GM19023 (cell line): ENCODE measurements at regions not wholly inside any gene's neighbourhood (a gene's known extent, or its start where the extent isn't known, plus 50 kb on each side); places are given as distances from the start of the nearest gene placed in this dataset.

Source experiments
- ATAC-seq: cut with Tn5 transposase; IDR thresholded peaks from one replicate; pipeline ENCODE4 v1.9.1; 2021; ENCODE audit warnings: mild to moderate bottlenecking, moderate library complexity; ENCODE audit not compliant: unreplicated experiment

DNA sequence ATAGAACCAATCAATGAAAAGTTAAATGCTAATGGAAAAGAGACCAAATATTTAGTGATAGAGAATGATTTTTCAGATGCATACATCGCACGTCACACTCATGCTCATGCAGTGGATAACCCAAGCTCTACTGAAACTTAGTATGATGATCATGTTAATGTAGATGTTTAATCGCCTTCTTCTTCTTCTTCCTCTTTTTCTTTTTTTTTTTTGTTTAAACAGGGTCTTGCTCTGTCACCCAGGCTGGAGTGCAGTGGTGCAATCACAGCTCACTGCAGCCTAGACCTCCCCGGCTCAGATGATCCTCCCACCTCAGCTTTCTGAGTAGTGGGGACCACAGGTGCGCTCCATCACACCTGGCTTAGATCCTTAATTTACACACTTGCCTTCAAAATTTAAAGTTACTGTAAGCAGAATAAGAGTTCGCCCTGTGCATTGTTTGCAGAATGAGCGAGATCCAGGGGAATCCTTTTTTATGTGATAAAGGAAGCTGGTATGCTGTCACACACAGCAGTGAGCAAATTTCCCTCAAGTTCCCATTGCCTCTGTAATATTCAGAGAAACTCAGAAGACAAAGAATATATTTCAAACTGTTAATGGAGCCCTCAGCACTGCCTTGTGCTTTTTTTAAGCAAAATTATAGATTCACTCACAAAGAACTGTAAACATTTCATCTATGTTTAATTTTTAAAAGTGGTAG is 194.2 kb upstream of the SGK1 start:
- no peak for ATAC-seq

DNA sequence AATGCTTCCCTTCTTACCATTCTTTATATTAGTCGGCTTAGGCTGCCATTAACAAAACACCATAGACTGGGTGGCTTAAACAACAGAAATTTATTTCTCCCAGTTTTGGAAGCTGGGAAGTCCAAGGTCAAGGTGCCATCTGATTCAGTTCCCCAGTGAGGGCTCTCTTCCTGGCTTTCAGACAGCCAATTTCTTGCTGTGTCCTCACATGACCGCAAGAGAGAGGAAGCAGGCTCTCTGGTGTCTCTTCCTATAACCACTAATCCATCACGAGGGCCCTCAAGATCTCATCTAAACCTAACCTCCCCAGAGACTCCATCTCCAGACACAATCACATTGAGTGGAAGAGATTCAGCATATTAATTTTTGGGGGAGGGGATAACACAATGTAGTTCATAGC is 193.0 kb upstream of the SGK1 start:
- ATAC-seq = no peak

DNA sequence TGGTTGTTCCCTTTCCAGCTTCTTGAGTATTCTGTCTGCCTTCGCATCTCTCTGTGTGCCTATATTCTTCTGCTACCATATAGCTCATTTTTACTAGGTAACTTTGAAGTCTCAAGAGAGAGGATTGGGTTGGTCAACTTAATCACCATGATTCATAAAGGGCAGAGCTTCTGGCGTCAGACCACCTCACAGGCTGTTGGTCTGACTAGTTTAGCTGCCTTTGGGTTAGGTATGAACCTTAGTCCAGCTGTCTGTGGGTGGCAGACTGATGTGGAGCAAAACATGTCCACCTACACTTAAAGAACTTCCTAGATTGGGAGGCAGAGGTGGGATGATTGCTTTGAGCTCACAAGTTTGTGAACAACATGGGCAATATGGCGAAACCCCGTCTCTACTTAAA is 192.2 kb upstream of the SGK1 start:
- no peak for ATAC-seq

DNA sequence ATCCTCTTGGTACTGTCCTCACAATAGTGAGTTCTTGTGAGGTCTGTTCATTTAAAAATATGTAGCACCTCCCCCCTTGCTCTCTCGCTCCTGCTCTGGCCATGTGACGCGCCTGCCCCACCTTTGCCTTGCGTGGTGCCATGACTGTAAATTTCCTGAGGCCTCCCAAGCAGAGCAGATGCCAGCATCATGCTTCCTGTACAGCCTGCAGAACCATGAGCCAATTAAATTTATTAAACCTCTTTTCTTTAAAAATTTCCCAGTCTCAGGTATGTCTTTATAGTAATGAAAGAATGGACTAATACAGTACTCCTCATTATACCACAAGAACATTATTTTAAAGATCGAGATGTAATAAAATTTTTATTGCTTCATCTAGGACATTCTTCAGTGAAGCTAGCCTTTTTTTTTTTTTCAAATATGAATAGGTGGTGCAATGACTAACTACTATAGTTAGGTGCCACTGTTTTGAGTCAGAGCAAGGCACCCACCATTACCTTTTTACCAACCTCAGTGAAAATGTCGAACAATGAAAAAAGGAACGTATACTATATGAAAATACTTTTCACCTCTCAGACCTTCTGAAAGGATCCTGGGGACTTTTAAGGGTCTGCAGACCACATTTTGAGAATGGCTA is 191.1 kb upstream of the SGK1 start:
- no peak for ATAC-seq

DNA sequence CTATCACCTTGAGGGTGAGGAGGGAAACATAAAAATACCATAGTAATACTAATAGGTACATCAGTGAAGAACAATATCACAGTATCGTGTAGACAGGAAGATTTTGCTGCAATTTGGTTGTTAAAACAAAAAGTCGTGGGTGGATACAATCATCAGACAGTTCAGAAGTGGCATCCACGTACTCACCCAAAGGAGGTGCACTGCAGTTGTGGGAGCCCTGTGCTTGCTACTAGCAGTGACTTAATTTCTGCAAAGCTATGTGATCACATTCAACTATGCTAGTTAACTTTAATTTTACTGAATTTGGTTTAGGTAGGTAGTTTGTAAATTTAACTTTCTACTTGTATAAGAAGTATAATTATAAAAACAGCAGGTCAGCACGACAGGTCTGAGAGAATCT is 188.2 kb upstream of the SGK1 start:
- ATAC-seq = no peak

DNA sequence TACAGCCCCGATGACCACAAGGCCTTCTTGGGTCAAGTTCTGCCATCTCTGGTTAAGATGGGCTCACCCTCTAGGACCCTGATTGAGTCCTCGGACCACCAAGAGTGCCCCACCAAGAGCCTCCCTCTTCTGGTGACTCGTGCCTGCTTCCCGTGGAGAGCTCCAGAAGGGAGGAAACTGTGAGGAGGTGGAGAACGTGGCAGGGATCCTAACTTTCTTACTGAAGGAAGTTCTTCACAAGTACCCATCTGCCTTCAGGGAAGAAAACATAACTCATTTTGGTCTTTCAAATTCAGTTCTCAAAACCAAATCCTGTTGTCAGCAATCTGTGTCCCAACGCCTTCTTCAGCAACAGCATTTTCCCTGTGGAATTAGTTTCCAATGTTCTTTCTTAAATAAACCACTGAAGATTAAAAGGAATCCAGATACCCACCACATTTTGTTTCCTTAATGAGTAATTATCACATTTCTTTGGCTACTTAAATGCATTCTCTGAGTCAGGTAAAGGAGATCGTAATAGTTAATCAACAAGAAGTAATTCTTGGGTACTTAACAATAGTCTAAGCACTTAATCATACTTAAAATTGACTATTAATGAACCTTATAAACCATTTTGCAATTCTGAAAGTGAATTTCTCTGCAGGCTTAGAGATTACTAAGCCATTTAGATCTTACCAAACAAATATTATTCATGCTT is 185.8 kb upstream of the SGK1 start:
- no peak for ATAC-seq

DNA sequence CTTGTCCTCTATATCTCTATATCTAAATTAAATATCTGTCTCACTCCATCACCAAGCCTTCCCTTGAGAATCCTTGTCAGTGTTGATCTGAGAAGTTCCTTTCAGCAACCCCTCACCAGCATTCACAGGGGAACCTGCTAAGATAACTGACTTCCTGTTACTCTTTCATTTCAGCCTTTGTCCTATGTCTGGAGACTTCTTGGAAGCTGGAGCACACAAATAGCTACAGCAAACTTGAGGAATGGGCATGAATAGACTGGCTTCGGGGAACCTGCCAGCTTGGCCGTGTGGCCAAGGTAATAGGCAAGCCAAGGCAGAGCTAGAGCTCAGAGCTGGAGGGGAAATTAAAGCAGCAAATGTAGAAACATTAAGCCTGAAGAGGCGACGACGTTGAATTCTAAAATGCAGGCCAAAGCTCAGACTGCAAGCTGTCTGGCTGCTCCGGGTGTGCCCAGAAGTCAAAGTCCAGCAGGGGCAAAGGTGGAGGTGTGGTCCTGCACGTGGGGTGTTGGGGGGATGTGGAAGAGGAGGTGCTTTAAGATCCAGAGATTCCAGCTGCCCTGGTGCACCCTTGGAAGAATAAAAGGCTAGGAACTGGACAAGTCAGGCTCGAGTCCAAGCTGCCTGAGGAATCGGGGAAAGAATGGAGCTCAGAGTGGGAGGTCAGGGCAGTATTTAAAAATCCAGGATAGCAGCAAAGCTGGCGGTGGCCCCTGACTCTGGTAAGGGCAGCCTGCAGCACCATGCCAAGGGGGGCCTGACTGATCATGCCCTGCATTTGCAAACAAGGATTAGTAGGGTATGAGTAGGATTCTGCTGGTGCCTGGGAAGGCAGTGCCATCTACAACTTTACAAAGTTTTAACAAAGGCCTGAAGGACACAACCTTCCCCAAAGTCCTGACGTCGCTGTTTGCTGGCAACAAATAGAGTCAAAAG is 185.0 kb upstream of the SGK1 start:
- ATAC-seq = no peak

DNA sequence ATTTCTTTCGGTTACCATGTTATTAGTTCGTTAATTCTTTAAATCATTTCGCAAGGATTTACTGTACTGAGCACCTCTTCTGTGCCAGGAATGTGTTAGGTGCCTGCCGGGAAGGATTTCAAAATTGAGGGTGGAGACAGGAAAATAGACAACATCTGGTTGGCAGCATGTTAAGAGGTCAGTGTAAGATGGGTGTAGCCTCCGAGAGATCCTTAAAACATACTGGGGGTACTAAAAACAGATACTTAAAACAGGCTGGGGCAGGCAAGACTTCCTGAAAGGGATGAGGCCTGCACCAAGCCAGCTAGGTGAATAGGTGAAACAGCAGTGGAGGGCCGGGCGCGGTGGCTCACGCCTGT is 178.0 kb upstream of the SGK1 start:
- no peak for ATAC-seq

DNA sequence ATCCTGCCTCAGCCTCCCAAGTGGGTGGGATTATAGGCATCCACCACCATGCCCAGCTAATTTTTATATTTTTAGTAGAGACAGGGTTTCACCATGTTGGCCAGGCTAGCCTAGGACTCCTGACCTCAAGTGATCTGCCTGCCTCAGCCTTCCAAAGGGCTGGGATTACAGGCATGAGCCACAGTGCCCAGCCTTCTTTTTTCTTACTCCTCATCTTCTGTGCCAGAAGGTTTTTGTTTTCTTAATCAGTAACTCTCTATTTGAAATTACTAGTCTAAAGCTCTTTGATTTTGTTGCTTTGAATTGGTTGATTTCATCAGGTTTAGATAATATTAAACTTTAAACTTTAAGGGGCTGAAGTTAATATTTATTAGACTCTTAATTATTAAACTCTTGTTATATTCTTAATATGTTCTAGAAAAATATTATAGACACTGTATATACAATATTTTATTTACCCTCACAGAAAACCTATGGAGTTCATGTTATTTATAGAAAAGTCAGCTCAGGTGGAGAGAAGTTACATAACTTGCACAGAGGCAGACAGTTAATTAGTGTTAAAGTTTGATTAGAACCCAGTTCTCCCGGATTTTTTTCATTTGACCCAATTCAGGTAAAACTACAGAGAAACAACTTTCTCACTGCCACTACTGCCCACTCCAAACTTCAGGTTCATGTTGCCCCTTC is 177.4 kb upstream of the SGK1 start:
- no peak for ATAC-seq

DNA sequence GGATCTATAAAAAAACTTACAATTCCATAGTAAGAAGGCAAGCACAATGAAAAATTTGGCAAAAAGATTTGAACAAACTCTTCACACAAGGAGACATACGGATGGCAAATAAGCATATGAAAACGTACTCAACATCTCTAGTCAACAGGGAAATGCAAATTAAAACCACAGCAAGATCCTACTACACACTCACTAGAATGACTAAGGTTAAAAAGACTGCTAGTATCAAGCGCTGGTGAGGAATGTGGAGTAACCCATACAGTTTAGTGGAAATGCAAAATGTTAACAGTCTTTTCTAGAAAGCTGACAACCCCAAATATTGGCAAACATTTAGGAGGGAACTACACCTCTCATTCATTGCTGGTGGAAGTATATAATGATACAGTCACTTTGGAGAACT is 175.9 kb upstream of the SGK1 start:
- no peak for ATAC-seq

DNA sequence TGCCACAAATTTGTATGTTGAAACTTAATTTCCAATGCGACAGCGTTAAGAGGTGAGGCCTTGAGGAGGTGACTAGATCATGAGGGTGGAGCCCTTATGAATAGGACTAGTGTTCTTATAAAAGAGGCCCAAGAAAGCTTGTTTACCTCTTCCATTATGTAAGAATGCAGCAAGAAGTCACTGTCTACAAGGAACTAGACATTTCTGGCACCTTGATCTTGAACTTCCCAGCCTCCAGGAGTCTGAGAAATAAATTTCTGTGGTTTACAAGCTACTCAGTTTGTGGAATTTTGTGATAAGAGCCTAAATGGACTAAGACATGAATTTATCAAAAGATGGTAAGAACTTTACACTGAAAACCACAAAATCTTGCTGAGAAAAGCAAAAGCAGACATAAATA is 173.6 kb upstream of the SGK1 start:
- no peak for ATAC-seq

DNA sequence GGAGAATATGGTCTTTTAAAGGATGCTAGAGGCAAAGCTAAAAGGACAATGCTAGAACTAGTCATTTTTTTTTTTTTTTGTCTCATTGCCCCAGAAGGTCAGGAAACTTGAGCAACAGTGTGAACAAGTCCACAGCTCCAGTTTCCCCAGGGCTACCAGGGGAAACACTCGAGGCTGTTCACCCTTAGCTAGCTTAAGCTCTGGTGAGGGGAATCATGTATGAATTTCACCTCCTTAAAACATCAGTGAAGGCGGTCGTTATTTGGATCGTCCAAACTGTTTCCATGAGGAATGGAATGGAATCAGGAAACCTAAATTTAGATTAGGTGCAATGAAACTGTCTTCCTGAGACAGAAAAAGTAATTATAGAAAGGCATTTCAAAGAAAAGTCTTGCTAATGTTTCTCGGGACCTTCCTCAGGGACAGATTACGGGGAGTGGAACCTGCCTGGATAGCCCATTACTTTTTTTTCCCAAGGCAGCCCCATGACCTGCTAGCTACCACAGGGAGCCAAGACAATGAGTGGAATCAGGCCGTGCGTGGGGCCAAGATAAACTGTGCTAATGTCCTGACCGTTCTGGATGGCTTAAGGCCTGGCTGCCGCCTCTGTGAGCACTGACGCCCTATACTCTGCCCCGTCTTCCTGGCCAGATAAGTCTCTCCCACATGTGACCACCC is 164.8 kb upstream of the SGK1 start:
- ATAC-seq = no peak

DNA sequence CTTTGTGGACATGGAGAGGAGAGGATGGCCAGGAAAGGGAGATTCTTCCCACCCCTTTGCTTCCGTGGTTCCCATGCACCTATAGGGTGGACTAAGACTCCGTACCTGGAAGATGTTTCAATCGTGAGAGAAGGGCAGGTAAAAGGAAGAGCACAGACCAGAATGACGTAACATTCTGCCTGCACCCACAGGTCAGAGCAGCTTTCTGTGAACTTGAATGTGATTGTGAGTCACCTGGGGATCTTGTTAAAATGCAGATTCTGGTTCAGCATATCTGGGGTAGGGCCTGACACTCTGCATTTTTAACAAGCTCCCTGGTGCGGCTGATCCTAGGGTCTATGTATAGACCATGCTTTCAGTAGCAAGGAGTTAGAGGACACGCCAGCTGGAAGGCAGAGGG is 164.1 kb upstream of the SGK1 start:
- ATAC-seq = no peak

DNA sequence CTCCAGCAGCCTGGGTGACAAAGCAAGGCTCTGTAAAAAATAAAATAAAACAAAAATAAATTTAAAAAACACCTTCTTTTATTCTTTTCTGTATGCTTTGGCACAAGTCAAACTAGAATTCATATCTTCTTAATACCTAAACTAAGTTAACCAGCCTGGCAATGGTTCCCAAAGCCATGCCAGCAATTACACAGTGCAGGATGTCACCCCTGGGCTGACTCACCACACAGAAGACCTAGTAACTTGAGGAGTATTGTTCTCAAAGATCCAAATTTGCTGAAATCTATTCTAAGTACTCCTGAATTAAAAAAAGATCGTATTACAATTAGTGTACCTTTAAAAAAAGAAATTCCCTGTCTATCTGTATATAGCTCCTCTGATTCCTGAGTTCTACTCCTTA is 162.7 kb upstream of the SGK1 start:
- ATAC-seq = no peak

DNA sequence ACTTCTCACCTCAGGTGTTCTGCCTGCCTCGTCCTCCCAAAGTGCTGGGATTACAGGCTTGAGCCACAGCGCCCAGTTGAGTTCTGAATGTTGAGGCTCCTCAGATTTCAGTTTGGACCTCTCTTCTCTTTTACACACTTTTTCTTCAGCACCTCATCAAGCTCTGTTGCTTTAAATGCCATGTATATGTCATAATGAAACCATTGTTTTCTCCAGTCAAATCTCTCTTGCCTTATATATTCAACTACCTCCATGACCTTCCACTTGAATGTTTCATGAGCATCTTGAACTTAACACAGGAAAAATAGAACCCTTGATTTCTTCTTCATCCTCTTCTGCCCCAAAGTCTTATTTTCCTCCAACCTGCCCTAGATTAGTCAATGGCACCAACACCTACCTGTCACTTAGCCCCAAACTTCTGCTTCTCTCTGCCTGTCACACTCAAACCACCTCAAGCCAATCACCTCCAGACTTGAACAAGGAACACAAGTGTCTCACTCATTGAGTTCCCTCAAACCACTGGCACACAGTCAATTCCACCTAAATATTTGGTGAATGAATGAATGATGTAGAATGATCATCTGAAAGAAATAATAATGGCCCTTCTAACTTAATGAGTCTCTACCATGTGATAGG is 161.0 kb upstream of the SGK1 start:
- no peak for ATAC-seq

DNA sequence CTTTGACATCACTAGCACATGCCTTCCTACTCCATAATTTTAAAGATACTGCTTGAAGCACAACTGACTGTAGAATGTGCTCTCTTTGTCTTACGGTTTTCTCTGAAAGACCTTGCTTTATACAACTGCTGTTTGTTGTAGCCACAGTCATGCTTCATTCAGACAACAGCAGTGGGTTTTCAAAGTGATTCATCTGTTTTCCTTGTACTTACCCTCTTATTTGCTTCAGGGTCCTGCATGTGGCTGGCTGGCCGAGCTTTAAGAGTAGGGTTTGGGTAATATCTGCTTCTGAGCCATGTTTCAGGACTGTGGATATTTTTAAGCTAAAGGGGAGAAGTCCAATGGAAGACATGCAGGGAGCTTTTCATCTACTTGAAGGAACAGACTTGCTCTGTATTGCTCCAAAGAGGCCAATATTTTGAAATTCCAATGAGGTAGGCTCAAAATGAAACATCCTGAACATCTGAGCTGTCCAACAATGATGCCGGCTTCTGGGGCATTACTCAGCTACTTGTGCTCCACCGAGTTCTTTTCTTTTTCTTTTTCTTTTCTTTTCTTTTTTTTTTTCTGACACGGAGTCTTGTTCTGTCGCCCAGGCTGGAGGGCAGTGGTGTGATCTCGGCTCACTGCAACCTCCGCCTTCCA is 160.2 kb upstream of the SGK1 start:
- no peak for ATAC-seq

DNA sequence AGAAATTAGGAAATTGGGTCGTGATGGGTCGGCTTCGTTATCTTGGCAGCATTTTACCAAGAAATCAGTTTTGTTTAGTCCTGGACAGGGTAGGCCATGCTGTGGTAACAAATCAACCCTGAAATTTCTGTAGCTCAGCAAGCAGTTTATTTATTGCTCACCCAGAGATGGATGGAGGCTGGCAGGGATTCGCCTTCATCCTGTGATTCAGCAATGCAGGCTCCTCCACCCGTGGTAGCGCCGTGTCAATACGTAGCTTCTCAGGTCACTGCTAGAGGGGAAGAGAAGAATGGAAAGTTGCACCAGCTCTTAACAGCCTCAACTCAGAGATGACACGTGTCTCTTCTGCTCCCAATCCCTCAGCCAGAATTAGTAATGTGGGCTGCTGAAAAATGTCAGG is 157.0 kb upstream of the SGK1 start:
- ATAC-seq = no peak

DNA sequence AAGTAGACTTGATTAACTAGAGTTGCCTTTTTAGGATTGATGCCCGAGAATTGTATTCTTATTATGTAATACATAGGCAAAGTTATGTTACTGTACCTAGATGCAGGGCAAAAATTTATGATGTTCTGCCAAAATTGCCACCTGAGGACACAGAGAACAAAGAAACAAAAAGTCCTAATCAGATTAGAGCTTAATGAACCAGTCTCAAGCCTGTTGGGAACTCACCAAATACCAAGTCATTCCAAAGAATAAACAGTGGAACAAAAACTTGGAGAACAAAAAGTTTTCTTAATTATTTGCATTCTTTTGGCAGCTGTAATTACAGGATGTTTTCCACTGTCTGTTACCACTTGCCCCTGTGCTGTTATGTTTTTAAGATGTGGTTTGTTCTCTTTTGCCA is 154.7 kb upstream of the SGK1 start:
- ATAC-seq = no peak

DNA sequence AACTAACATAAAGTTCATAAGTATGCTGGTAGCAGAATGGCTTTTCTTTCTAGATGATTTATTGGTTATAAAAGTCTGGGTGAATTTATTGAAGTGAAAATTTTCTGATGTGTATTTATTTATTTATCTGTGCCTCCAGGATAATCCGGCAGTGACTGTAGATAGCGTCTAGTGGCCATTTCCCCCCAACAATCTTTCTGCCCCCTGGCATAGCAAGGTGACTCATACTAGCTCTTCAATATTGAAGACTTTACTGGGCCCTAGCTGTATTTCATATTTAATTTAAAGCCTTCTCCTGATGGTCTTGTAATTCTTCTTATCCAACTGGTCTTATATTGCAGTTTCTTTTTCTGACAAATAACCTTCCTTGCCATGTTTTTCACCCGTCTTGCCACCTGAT is 154.1 kb upstream of the SGK1 start:
- ATAC-seq = no peak
